ENCODE measurements at regions not wholly inside any gene's neighbourhood (a gene's known extent, or its start where the extent isn't known, plus 50 kb on each side); places are given as distances from the start of the nearest gene placed in this dataset.

DNA sequence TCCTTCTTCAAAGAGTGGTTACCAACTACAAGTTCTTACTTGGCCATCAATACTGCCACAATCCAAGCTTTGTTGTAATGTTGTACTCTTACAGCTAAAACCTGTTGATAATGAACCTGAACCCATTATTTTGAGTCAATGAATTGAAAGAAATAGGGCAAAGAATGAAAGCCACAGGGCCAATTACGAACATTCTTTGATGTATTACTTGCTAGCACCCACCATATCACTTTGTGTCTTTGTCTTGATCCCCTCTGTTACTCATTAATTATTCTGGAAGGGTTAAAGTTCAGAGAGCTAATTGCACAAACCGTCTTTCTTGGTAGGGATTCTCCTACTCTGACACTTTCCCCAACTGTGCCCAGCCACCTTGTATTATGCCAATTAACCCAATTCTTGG is 53.2 kb upstream of the TFEC start:
- no peaks in the 10 kb centered on the region for H3K36me3 ChIP-seq (ENCODE audit: control insufficient read depth in 2 of 2, insufficient read depth in 2 of 2, low read length in 2 of 2)
- no peaks in the 10 kb centered on the region for H3K9me3 ChIP-seq (ENCODE audit: control insufficient read depth in 2 of 2, low read length in 2 of 2)
- H3K27me3 ChIP-seq (ENCODE audit: control insufficient read depth in 1 of 2, insufficient read depth in 2 of 2, low read length in 2 of 2): no peaks in the 10 kb centered on the region
- H3K27ac ChIP-seq (ENCODE audit: low read length): no peak overlapping the region
- H3K4me1 ChIP-seq (ENCODE audit: control insufficient read depth, insufficient read depth, low read length): no peaks in the 10 kb centered on the region
- H3K9ac ChIP-seq (ENCODE audit: low read length in 2 of 2): no peak overlapping the region
- H3K4me3 ChIP-seq (ENCODE audit: low read length in 2 of 2): no peak overlapping the region

DNA sequence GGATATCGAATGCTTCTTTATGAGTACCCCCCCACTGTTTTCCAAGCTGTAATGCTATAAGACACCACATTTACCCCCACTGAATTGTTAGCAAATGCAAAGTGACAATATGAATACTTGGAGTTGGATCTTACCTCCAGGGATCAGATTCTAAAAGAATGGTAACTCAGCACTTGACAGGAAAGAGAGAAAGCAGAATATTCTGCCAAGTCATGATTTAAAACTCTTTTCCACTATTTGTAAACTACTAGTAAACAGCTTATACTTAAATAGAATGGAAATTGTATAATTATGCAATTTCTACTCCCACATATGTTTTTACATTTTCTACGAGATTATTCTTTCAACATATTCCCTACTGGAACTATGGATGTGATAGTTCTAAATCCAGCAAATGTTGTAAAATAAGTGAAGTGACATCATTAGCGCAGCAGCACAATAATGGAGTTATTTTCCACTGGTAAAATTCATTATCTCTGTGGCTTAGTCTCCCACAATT is 56.0 kb upstream of the TFEC start:
- H3K27me3 ChIP-seq (ENCODE audit: control insufficient read depth in 1 of 2, insufficient read depth in 2 of 2, low read length in 2 of 2): no peaks in the 10 kb centered on the region
- H3K9me3 ChIP-seq (ENCODE audit: control insufficient read depth in 2 of 2, low read length in 2 of 2): no peaks in the 10 kb centered on the region
- H3K9ac ChIP-seq (ENCODE audit: low read length in 2 of 2): no peak overlapping the region
- no peak overlapping the region for H3K27ac ChIP-seq (ENCODE audit: low read length)
- H3K4me1 ChIP-seq (ENCODE audit: control insufficient read depth, insufficient read depth, low read length): no peaks in the 10 kb centered on the region
- no peaks in the 10 kb centered on the region for H3K36me3 ChIP-seq (ENCODE audit: control insufficient read depth in 2 of 2, insufficient read depth in 2 of 2, low read length in 2 of 2)
- no peak overlapping the region for H3K4me3 ChIP-seq (ENCODE audit: low read length in 2 of 2)

DNA sequence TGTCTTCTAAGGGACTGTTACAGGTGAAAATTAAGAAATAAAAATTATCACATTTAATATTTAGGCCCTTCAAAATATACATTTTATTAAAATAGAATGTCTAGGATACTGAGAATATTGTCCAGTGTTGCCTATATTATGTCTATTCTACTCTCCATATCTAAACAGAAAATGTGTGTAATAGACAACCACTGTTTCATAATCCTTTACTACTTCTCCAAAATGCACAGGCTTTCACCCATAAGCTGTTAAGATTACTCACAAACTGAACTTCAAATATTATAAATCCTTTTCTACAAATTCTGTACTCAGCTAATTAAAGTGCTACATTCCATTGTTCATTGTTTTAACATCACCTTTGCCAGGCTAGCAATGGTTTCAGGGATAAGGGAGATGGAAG is 56.7 kb upstream of the TFEC start:
- Histone ChIP-seq H3K27ac (ENCODE audit: low read length) (no peak overlapping the region), H3K36me3 (ENCODE audit: control insufficient read depth in 2 of 2, insufficient read depth in 2 of 2, low read length in 2 of 2) (no peaks in the 10 kb centered on the region), H3K4me1 (ENCODE audit: control insufficient read depth, insufficient read depth, low read length) (no peaks in the 10 kb centered on the region), H3K4me3 (ENCODE audit: low read length in 2 of 2) (no peak overlapping the region), H3K9me3 (ENCODE audit: control insufficient read depth in 2 of 2, low read length in 2 of 2) (no peaks in the 10 kb centered on the region), H3K9ac (ENCODE audit: low read length in 2 of 2) (no peak overlapping the region), H3K27me3 (ENCODE audit: control insufficient read depth in 1 of 2, insufficient read depth in 2 of 2, low read length in 2 of 2) (no peaks in the 10 kb centered on the region)

DNA sequence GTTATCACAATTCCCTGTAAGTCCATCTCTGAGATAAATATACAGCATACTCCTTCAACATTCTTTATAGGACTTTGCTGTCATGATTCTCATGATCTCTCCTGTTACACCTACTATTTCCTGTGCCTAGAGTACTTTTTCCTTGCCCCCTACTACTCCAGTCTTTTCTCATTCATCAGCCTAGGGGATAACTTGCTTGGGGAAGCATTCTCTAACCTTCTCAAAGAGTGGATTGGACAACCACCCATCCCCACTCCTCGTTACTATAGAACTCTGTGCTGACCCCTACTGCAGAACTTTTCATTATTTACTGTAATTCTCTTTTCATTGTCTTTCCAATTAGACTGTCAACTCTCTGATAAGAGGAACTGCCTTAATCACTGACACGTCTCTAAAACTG is 57.4 kb upstream of the TFEC start:
- Histone ChIP-seq H3K36me3 (ENCODE audit: control insufficient read depth in 2 of 2, insufficient read depth in 2 of 2, low read length in 2 of 2) (no peaks in the 10 kb centered on the region), H3K27me3 (ENCODE audit: control insufficient read depth in 1 of 2, insufficient read depth in 2 of 2, low read length in 2 of 2) (no peaks in the 10 kb centered on the region), H3K4me3 (ENCODE audit: low read length in 2 of 2) (no peak overlapping the region), H3K27ac (ENCODE audit: low read length) (no peak overlapping the region), H3K9me3 (ENCODE audit: control insufficient read depth in 2 of 2, low read length in 2 of 2) (no peaks in the 10 kb centered on the region), H3K4me1 (ENCODE audit: control insufficient read depth, insufficient read depth, low read length) (no peaks in the 10 kb centered on the region), H3K9ac (ENCODE audit: low read length in 2 of 2) (no peak overlapping the region)

DNA sequence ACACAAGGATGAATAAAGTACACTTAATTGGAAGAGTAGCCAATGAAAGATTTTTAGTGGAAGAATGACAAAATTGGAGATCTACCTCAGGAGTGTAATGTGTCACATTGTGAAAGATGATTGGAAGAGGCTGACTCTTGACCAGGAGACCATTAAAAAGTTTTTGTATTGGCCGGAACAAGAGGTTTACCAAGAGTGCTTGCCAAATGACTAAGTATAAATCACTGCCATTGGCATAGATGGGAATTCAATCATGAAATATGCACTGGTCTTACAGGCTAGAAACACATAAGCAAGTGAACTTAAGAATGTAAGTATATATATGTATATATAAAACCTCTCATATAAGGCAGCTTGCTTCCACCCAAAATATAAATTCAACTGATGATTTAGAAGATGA is 58.7 kb upstream of the TFEC start:
- no peaks in the 10 kb centered on the region for H3K9me3 ChIP-seq (ENCODE audit: control insufficient read depth in 2 of 2, low read length in 2 of 2)
- no peaks in the 10 kb centered on the region for H3K4me1 ChIP-seq (ENCODE audit: control insufficient read depth, insufficient read depth, low read length)
- H3K36me3 ChIP-seq (ENCODE audit: control insufficient read depth in 2 of 2, insufficient read depth in 2 of 2, low read length in 2 of 2): no peaks in the 10 kb centered on the region
- no peak overlapping the region for H3K9ac ChIP-seq (ENCODE audit: low read length in 2 of 2)
- H3K4me3 ChIP-seq (ENCODE audit: low read length in 2 of 2): no peak overlapping the region
- H3K27ac ChIP-seq (ENCODE audit: low read length): no peak overlapping the region
- no peaks in the 10 kb centered on the region for H3K27me3 ChIP-seq (ENCODE audit: control insufficient read depth in 1 of 2, insufficient read depth in 2 of 2, low read length in 2 of 2)

DNA sequence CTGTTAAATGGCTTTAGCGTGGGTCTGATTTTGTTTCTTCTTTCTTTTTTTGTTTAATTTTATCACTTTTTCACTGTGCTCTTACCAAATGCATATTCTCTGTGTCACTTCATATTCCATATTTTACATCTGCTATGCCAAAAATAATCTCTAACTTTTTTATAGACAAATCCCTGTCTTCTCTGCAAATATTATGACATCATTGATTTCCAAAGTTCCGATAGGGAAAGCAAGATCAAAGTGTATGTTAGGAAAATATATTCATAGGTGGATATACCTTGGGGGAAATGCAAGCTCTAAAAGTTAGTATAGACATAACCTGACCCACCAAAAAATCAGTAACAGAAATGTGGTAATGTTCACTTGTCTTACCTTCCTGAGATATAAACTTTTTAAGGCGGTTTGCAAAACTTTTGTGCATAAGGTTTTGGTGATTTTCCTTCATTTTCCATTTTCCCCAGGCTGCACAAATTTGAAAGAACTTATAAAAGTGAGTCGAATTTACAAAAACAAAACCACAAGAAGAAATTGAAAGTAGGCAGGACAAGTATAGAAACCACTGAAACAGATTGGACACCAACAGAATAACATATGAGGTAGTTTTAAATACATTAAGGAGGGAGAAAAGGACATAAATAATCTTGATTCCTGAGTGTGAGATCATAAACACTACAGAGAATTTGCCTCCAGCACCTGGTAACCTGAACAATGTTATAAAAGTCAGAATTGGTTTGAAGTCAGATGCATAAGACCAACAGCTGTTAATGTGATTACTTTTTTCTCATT is 63.1 kb upstream of the TFEC start:
- no peak overlapping the region for H3K9ac ChIP-seq (ENCODE audit: low read length in 2 of 2)
- no peaks in the 10 kb centered on the region for H3K4me1 ChIP-seq (ENCODE audit: control insufficient read depth, insufficient read depth, low read length)
- H3K4me3 ChIP-seq (ENCODE audit: low read length in 2 of 2): no peak overlapping the region
- no peaks in the 10 kb centered on the region for H3K27me3 ChIP-seq (ENCODE audit: control insufficient read depth in 1 of 2, insufficient read depth in 2 of 2, low read length in 2 of 2)
- H3K9me3 ChIP-seq (ENCODE audit: control insufficient read depth in 2 of 2, low read length in 2 of 2): no peaks in the 10 kb centered on the region
- no peaks in the 10 kb centered on the region for H3K36me3 ChIP-seq (ENCODE audit: control insufficient read depth in 2 of 2, insufficient read depth in 2 of 2, low read length in 2 of 2)
- no peak overlapping the region for H3K27ac ChIP-seq (ENCODE audit: low read length)

DNA sequence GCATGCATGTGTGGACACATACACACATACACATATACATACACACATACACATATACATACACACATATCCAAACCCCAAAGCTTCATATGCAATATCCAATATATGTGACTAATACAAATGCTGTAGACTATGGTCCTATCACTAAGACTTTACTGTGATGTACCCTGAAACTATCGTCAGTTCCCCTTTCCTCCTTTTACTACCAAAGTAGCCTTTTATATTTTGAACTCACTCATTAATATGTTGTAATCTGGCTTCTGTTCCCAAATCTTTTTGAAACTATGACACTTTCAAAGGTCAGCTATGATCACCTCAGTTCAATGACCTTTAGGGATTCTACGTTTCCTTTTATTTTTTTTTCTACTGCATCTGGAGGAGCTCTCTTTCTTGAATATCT is 64.8 kb upstream of the TFEC start:
- H3K27ac ChIP-seq (ENCODE audit: low read length): no peak overlapping the region
- no peak overlapping the region for H3K9ac ChIP-seq (ENCODE audit: low read length in 2 of 2)
- H3K27me3 ChIP-seq (ENCODE audit: control insufficient read depth in 1 of 2, insufficient read depth in 2 of 2, low read length in 2 of 2): no peaks in the 10 kb centered on the region
- H3K4me1 ChIP-seq (ENCODE audit: control insufficient read depth, insufficient read depth, low read length): no peaks in the 10 kb centered on the region
- no peaks in the 10 kb centered on the region for H3K9me3 ChIP-seq (ENCODE audit: control insufficient read depth in 2 of 2, low read length in 2 of 2)
- no peak overlapping the region for H3K4me3 ChIP-seq (ENCODE audit: low read length in 2 of 2)
- no peaks in the 10 kb centered on the region for H3K36me3 ChIP-seq (ENCODE audit: control insufficient read depth in 2 of 2, insufficient read depth in 2 of 2, low read length in 2 of 2)

DNA sequence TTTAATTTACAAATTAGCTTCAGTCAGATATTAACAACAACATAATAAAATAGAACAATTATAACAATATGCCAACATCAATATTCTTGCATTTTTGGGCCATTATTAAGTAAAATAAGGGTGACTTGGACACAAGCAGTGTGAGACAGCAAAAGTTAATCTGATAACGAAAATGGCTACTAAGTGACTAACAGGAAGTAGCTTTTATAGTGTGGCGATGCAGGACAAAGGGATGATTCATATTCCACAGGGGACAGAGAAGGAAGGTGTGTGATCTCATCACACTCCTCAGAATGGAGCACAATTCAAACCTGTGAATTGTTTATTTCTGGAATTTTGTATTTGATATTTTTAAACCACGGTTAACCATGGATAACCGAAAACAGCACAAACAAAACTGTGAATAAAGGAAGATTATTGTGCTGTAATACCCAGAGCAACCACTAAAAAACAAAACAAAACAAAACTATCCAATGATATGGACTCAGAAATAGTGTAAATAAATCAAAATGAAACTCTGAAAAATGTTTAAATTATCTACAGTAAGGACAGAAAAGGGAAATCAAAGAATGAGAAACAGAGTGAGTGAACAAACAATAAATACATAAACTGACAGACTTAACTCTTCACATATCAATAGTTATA is 66.9 kb upstream of the TFEC start:
- Histone ChIP-seq H3K27ac (ENCODE audit: low read length) (no peak overlapping the region), H3K4me1 (ENCODE audit: control insufficient read depth, insufficient read depth, low read length) (no peaks in the 10 kb centered on the region), H3K36me3 (ENCODE audit: control insufficient read depth in 2 of 2, insufficient read depth in 2 of 2, low read length in 2 of 2) (no peaks in the 10 kb centered on the region), H3K4me3 (ENCODE audit: low read length in 2 of 2) (no peak overlapping the region), H3K27me3 (ENCODE audit: control insufficient read depth in 1 of 2, insufficient read depth in 2 of 2, low read length in 2 of 2) (no peaks in the 10 kb centered on the region), H3K9me3 (ENCODE audit: control insufficient read depth in 2 of 2, low read length in 2 of 2) (no peaks in the 10 kb centered on the region), H3K9ac (ENCODE audit: low read length in 2 of 2) (no peak overlapping the region)

DNA sequence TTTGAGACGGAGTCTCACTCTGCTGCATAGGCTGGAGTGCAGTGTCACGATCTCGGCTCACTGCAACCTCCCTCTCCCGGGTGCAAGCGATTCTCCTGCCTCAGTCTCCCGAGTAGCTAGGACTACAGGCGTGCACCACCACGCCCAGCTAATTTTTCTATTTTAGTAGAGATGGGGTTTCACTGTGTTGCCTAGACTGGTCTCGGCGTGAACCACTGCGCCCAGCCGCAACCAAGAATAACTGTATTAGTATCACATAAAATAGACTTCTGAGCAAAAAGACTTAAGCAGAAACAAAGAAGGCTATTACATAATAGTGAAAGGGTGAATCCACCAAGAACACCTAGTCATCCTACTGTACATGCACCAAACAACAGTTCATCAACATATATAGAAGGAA is 67.6 kb upstream of the TFEC start:
- H3K27ac ChIP-seq (ENCODE audit: low read length): no peak overlapping the region
- no peaks in the 10 kb centered on the region for H3K27me3 ChIP-seq (ENCODE audit: control insufficient read depth in 1 of 2, insufficient read depth in 2 of 2, low read length in 2 of 2)

DNA sequence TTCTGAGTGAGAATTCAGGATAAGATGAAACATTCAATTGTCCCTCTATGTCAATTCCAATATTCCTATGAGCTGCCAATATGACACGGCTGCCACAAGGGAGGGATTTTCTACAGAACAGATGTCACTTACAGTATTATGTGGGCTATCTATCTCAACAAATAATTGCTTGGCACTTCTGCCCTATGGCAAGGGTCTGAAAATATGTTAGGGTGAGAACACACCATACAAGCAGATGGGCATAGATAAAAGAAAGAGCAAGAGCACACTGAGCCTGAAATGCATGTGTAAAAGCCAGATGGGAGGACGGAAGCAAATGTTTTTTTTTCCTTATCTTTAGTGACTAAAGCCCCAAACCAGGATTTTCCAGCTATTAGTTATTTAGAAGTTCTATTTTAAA is 70.1 kb upstream of the TFEC start:
- H3K4me3 ChIP-seq (ENCODE audit: low read length in 2 of 2): no peak overlapping the region
- no peak overlapping the region for H3K9ac ChIP-seq (ENCODE audit: low read length in 2 of 2)
- H3K4me1 ChIP-seq (ENCODE audit: control insufficient read depth, insufficient read depth, low read length): no peaks in the 10 kb centered on the region
- no peak overlapping the region for H3K27ac ChIP-seq (ENCODE audit: low read length)
- no peaks in the 10 kb centered on the region for H3K36me3 ChIP-seq (ENCODE audit: control insufficient read depth in 2 of 2, insufficient read depth in 2 of 2, low read length in 2 of 2)
- no peaks in the 10 kb centered on the region for H3K27me3 ChIP-seq (ENCODE audit: control insufficient read depth in 1 of 2, insufficient read depth in 2 of 2, low read length in 2 of 2)
- no peaks in the 10 kb centered on the region for H3K9me3 ChIP-seq (ENCODE audit: control insufficient read depth in 2 of 2, low read length in 2 of 2)

More for the DNA sequence above, 67.6 kb upstream of the TFEC start:
- Histone ChIP-seq H3K9ac (ENCODE audit: low read length in 2 of 2) (no peak overlapping the region), H3K4me3 (ENCODE audit: low read length in 2 of 2) (no peak overlapping the region), H3K9me3 (ENCODE audit: control insufficient read depth in 2 of 2, low read length in 2 of 2) (no peaks in the 10 kb centered on the region), H3K4me1 (ENCODE audit: control insufficient read depth, insufficient read depth, low read length) (no peaks in the 10 kb centered on the region), H3K36me3 (ENCODE audit: control insufficient read depth in 2 of 2, insufficient read depth in 2 of 2, low read length in 2 of 2) (no peaks in the 10 kb centered on the region)

DNA sequence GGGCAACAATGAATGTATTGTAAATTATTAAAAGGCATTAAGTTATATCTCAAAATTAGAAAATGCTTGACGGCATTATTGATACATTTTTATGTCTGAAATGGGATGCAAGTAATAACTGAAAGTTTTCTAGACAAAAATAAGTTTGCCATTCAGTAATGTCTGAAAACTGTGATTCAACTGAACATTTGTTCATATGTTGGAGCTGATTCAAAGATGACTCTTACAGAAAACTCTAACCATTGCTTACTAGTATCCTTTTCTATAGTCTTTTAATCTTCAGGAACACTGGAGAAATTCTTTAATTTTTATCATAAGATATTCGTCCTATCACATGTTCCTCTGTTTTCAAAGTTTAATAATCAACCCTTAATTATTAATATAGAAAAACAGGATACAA is 71.1 kb upstream of the TFEC start:
- Histone ChIP-seq H3K27me3 (ENCODE audit: control insufficient read depth in 1 of 2, insufficient read depth in 2 of 2, low read length in 2 of 2) (no peaks in the 10 kb centered on the region), H3K27ac (ENCODE audit: low read length) (no peak overlapping the region), H3K9me3 (ENCODE audit: control insufficient read depth in 2 of 2, low read length in 2 of 2) (no peaks in the 10 kb centered on the region), H3K36me3 (ENCODE audit: control insufficient read depth in 2 of 2, insufficient read depth in 2 of 2, low read length in 2 of 2) (no peaks in the 10 kb centered on the region), H3K4me3 (ENCODE audit: low read length in 2 of 2) (no peak overlapping the region), H3K4me1 (ENCODE audit: control insufficient read depth, insufficient read depth, low read length) (no peaks in the 10 kb centered on the region), H3K9ac (ENCODE audit: low read length in 2 of 2) (no peak overlapping the region)
